Inferior parietal cortex (tissue), 1 donor: ENCODE measurements at regions not wholly inside any gene's neighbourhood (a gene's known extent, or its start where the extent isn't known, plus 50 kb on each side); places are given as distances from the start of the nearest gene placed in this dataset.
"Not testable (repeated sequence)": the region's sequence is repeated elsewhere in the genome, so short reads cannot be mapped to it uniquely, and the experiment has no call there.

ENCODE experiments used
- DNase-seq: peaks from one replicate; pipeline ENCODE4 v3.0.0-alpha.2; 2016; ENCODE audit errors: extremely low spot score

GRCh38 chr10:28896791-28897409 lies 219.6 kb downstream of the BAMBI start:
- not testable (repeated sequence) for DNase-seq

DNA sequence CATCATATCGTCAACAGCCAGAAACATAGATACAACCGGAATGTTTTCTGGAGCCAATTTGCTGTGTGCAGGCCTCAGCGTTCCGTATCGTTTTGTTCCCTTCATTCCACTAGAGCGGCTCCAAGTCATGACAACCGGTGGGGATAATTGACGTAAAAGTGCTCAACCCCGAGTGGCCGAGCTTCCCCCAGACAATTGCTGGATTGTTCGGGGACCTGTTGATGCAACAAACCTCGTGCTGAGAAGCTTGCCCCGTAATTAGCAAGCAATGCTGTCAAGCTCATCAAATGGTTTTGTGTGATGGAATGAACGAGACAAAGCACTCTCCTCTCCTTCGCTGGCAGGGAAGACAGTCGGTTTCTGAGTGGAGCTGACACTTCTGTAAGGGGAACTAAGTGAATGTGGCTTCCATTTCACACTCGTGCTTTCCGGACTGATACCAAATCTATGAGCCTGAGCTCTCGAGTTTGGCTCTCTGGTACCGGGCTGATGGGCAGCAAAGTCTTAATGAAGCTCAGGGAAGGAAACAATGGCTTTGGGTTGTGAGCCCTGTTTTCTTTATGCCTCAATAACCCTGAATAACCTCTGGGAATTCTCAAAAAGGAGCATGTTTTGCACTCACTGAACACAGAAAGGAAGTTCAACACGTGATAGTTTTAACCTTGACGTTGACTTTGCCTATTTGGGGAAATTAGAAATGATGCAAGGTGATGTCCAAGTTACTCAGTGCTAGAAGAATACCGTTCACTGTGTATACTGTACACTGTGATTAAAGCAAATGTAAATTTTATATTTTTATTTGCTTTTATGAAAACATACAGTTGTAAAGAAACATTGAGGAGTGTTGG lies 220.5 kb downstream of the BAMBI start:
- DNase-seq, result peak; percentile 39

- no peak for DNase-seq
These were observed 224.9 kb downstream of the BAMBI start for GRCh38 chr10:28902215-28902614.

DNA sequence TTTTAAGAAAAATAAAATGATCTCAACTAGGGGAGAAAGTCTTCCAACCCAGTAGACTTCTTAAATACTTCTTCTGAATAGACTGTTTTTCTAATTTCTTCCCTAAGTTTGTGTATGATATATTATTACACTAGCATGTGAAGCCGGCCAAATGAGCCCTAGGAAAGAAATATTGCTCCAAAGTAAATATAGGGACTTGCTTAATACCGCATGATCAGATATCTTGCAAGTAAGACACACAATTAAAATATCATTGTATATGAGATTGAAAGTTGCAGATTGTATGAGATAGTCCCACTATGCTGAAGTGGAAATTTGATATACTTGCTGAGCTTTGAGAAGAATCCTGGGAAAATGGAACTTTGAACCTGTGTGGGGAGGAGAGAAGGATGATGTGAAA lies 225.7 kb downstream of the BAMBI start:
- DNase-seq, result no peak

GRCh38 chr10:28903736-28904135 lies 226.4 kb downstream of the BAMBI start:
- DNase-seq, result no peak

GRCh38 chr10:28905371-28905770 lies 228.1 kb downstream of the BAMBI start:
- no peak for DNase-seq

DNA sequence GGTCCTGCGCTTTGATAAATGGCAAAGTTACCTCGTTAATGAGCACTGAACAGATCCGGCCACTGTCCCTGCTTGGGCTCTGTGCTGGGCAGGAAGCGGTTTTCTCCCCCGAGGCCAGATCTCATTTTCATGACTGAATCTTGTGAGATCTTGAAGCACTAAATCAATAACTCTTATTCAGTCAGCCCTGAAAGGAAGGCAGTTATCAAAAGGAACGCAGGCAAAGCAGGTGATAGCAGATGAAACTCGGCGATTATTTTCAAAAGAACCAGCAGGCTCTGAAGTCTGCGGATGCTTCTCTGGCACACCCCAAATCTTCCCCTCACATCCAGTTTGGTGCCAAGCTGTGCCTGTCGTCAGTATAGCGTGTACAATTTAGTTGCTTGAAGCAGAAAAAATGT lies 228.7 kb downstream of the BAMBI start:
- DNase-seq, result no peak

DNA sequence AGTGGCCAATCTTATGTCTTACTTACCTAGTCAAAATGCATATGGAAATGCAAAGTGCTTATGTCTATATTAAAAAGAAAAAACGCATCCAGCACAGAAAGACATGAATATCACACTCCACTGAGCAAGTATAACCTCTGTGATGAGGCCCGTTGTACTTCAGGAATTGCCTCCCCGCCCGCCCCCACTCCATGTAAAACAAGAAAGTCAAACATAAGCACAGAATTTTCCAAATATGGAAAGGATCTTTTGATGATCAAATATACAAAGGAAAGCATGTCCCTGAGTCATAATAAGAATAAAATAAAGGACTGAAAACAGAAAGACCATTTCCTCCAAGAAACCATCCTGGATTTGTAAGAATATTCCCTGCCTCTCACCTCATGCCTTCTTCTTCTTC lies 229.1 kb downstream of the BAMBI start:
- no peak for DNase-seq

DNA sequence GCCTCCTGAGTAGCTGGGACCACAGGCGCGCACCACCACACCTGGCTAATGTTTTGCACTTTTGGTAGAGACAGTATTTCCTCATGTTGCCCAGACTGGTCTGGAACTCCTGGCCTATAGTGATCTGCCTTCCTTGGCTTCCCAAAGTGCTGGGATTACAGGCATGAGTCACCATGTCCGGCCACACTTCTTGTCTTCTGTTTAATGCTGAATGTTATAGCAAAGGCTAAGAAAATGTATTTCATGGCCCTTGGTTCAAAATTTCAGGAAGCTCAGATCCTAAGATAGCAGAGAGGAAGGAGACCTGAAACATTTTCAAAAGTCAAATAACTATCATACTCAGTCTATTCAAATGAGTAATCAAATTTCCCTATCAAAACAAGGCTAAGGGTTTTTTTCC lies 229.6 kb downstream of the BAMBI start:
- DNase-seq, result no peak

GRCh38 chr10:28909875-28910274 lies 232.6 kb downstream of the BAMBI start:
- no peak for DNase-seq

DNA sequence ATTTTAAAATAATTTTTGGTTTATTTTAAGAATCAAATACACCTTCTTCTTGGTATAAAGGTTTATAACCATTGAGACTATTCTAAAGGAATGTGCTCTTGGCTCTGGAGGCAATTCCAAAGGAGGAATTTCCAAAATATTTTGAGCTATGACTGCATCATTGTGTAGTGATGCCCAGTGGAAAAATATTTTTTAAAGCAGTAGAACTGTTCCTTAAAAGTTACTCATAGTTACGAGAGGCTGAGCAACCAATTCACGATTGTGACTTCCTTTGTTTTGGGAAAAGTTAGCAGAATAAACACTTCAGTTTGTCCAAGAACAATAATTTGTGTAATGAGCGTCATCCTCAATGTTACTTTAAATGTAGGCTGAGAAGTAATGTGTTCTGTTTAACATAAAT lies 233.6 kb downstream of the BAMBI start:
- no peak for DNase-seq

DNA sequence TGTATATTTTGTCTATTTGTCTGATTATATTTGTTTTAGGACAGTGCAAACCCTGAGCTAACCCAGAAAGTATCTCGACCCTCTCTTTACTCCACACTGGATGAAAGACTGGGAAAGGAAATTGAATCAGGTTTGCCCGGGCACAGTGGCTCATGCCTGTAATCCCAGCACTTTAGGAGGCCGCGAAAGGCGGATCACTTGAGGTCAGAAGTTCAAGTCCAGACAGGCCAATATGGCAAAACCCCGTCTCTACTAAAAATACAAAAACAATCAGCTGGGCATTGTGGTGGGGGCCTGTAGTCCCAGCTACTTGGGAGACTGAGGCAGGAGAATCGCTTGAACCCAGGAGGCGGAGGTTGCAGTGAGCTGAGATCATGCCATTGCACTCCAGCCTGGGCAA lies 234.2 kb downstream of the BAMBI start:
- DNase-seq, result not testable (repeated sequence)

- DNase-seq, result no peak
These were observed 234.9 kb downstream of the BAMBI start for GRCh38 chr10:28912017-28912783.

GRCh38 chr10:28913436-28914237 lies 236.3 kb downstream of the BAMBI start:
- DNase-seq, result no peak

GRCh38 chr10:28914701-28915100 lies 237.4 kb downstream of the BAMBI start:
- DNase-seq, result no peak

GRCh38 chr10:28915989-28916588 lies 238.8 kb downstream of the BAMBI start:
- DNase-seq, result no peak

DNA sequence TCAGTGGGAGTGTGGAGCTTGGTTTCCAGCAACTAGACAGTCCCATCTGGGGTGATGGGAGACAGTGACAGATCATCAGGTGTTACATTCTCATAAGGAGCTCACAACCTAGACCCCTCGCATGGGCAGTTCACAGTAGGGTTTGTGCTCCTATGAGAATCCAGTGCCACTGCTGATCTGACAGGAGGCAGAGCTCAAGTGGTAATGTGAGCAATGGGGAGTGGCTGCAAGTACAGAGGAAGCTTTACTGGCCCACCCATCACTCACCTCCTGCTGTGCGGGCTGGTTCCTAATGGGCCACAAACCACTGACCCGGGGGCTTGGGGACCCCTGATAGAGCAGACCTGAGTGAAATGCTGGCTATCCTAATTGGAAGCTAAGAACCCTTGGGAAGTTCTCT lies 242.8 kb downstream of the BAMBI start:
- DNase-seq, result no peak

GRCh38 chr10:28922127-28922526 lies 244.8 kb downstream of the BAMBI start:
- no peak for DNase-seq

DNA sequence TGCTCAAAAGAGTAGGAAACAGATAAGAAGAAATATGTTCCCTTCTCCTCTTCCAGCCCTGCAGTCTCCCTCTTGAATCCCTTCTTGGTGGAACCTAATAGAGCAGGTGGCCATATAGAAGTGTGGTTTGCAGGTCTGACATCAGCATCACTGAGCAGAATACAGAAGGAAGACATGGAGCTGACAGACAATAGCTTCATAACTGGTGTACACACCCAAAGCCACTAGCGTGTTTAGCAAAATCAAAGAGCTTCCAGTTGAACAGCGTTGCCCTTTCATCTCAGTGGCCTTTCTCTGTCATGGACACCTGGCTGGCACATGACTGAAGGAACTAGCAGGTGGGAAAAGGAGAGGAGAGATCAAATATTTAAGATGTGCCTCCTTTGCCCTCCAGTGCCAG lies 245.5 kb downstream of the BAMBI start:
- no peak for DNase-seq

- DNase-seq, result no peak
These were observed 247.4 kb downstream of the BAMBI start for GRCh38 chr10:28924717-28925116.

- no peak for DNase-seq
These were observed 247.9 kb downstream of the BAMBI start for GRCh38 chr10:28925121-28925663.
